H9 (cell line): ENCODE measurements at regions not wholly inside any gene's neighbourhood (a gene's known extent, or its start where the extent isn't known, plus 50 kb on each side); places are given as distances from the start of the nearest gene placed in this dataset.

Source experiments
- DNase-seq: peaks from one replicate; pipeline ENCODE4 v3.0.0-alpha.2; 2017
- H2AFZ ChIP-seq: one replicate; pipeline ENCODE4 v1.6.1; 2013; ENCODE audit warnings: mild to moderate bottlenecking, low read length, control low read depth, moderate library complexity
- H2AK5ac ChIP-seq: 2 replicates; pipeline ENCODE4 v1.6.1; 2013; ENCODE audit warnings: low read length, control low read depth, mixed read lengths; ENCODE audit not compliant: insufficient read length
- H2BK120ac ChIP-seq: one replicate; pipeline ENCODE4 v1.6.1; 2013; ENCODE audit warnings: low read depth, mild to moderate bottlenecking, low read length, control low read depth, inconsistent platforms; ENCODE audit not compliant: poor library complexity, severe bottlenecking
- H2BK12ac ChIP-seq: 2 replicates; pipeline ENCODE4 v1.6.1; 2013; ENCODE audit warnings: low read length, control low read depth, mixed read lengths, low read depth; ENCODE audit not compliant: insufficient read length
- H2BK15ac ChIP-seq: 2 replicates; pipeline ENCODE4 v1.6.1; 2013; ENCODE audit warnings: low read depth, low read length, control low read depth
- H2BK20ac ChIP-seq: one replicate; pipeline ENCODE4 v1.6.1; 2013; ENCODE audit warnings: low read depth, mild to moderate bottlenecking, low read length, control low read depth, inconsistent platforms; ENCODE audit not compliant: poor library complexity, severe bottlenecking
- H2BK5ac ChIP-seq: 2 replicates; pipeline ENCODE4 v1.6.1; 2013; ENCODE audit warnings: low read length, control low read depth, mixed read lengths; ENCODE audit not compliant: insufficient read length
- H3K14ac ChIP-seq: 2 replicates; pipeline ENCODE4 v1.6.1; 2013; ENCODE audit warnings: low read length, control low read depth; ENCODE audit not compliant: insufficient read depth
- H3K18ac ChIP-seq: 2 replicates; pipeline ENCODE4 v1.6.1; 2013; ENCODE audit warnings: low read depth, mild to moderate bottlenecking, mixed read lengths, low read length, control low read depth; ENCODE audit not compliant: insufficient read length
- H3K23ac ChIP-seq: 2 replicates; pipeline ENCODE4 v1.6.1; 2013; ENCODE audit warnings: low read length, control low read depth, mixed read lengths, low read depth; ENCODE audit not compliant: insufficient read length
- H3K23me2 ChIP-seq: 2 replicates; pipeline ENCODE4 v1.6.1; 2013; ENCODE audit warnings: low read depth, mild to moderate bottlenecking, mixed read lengths, low read length, control low read depth; ENCODE audit not compliant: insufficient read length, poor library complexity, severe bottlenecking
- H3K27ac ChIP-seq: 2 replicates; pipeline ENCODE4 v1.5.1; 2013; ENCODE audit warnings: low read length, control low read depth, mixed read lengths, low read depth; ENCODE audit not compliant: insufficient read length
- H3K27me3 ChIP-seq: 2 replicates; pipeline ENCODE4 v1.6.1; 2013; ENCODE audit warnings: low read length, control low read depth, inconsistent platforms; ENCODE audit not compliant: insufficient read depth
- H3K4ac ChIP-seq: 2 replicates; pipeline ENCODE4 v1.6.1; 2013; ENCODE audit warnings: low read depth, mild to moderate bottlenecking, control low read depth, inconsistent platforms, low read length, moderate library complexity
- H3K4me1 ChIP-seq: 2 replicates; pipeline ENCODE4 v1.6.1; 2013; ENCODE audit warnings: low read length, control low read depth, inconsistent platforms; ENCODE audit not compliant: insufficient read depth
- H3K4me2 ChIP-seq: 2 replicates; pipeline ENCODE4 v1.6.1; 2013; ENCODE audit warnings: low read length, control low read depth, mixed read lengths; ENCODE audit not compliant: insufficient read length, insufficient read depth
- H3K56ac ChIP-seq: 2 replicates; pipeline ENCODE4 v1.6.1; 2013; ENCODE audit warnings: low read depth, mild to moderate bottlenecking, mixed read lengths, low read length, control low read depth; ENCODE audit not compliant: insufficient read length
- H3K79me1 ChIP-seq: 2 replicates; pipeline ENCODE4 v1.6.1; 2013; ENCODE audit warnings: low read depth, mild to moderate bottlenecking, moderate library complexity, low read length, control low read depth, inconsistent platforms; ENCODE audit not compliant: insufficient read depth, poor library complexity, severe bottlenecking
- H3K79me2 ChIP-seq: 2 replicates; pipeline ENCODE4 v1.6.1; 2013; ENCODE audit warnings: low read length, control low read depth, inconsistent platforms; ENCODE audit not compliant: insufficient read depth
- H3K9ac ChIP-seq: 2 replicates; pipeline ENCODE4 v1.6.1; 2013; ENCODE audit warnings: low read length, control low read depth, mixed read lengths; ENCODE audit not compliant: insufficient read length; ENCODE audit errors: extremely low read depth
- H3K9me3 ChIP-seq: one replicate; pipeline ENCODE4 v1.6.1; 2013; ENCODE audit warnings: low read depth, low read length, inconsistent platforms; ENCODE audit not compliant: control insufficient read depth
- H3T11ph ChIP-seq: one replicate; pipeline ENCODE4 v1.6.1; 2013; ENCODE audit warnings: mild to moderate bottlenecking, low read length, control low read depth, inconsistent platforms
- H4K20me1 ChIP-seq: one replicate; pipeline ENCODE4 v1.6.1; 2013; ENCODE audit not compliant: control insufficient read depth, insufficient read length, insufficient read depth
- H4K5ac ChIP-seq: 2 replicates; pipeline ENCODE4 v1.6.1; 2013; ENCODE audit warnings: low read depth, mild to moderate bottlenecking, mixed read lengths, low read length, control low read depth; ENCODE audit not compliant: insufficient read length
- H4K8ac ChIP-seq: replicated peaks from 2 replicates; pipeline ENCODE4 v1.6.1; 2013; ENCODE audit warnings: low read length, control low read depth, mixed read lengths, low read depth; ENCODE audit not compliant: insufficient read length
- H4K91ac ChIP-seq: 2 replicates; pipeline ENCODE4 v1.6.1; 2013; ENCODE audit warnings: low read depth, mild to moderate bottlenecking, moderate library complexity, mixed read lengths, low read length, control low read depth; ENCODE audit not compliant: insufficient read length
- H3K27ac Mint-ChIP-seq, 3 experiments: 2 replicates in 2 of 3; 3 replicates in 1 of 3; pipeline ENCODE4 v1.8.0; 2020 to 2021; ENCODE audit warnings: mixed read lengths in 3 of 3, mild to moderate bottlenecking in 1 of 3, moderate library complexity in 1 of 3
- H3K27me3 Mint-ChIP-seq: 2 replicates; pipeline ENCODE4 v1.8.0; 2021; ENCODE audit warnings: low read depth, mild to moderate bottlenecking, moderate library complexity, mixed read lengths
- H3K36me3 Mint-ChIP-seq, 3 experiments: 2 replicates in 2 of 3; 3 replicates in 1 of 3; pipeline ENCODE4 v1.8.0; 2020 to 2021; ENCODE audit warnings: low read depth in 3 of 3, mixed read lengths in 3 of 3; ENCODE audit not compliant: insufficient read depth in 1 of 3
- H3K4me1 Mint-ChIP-seq, 2 experiments: 2 replicates each; pipeline ENCODE4 v1.8.0; 2020; ENCODE audit warnings: mixed read lengths in 2 of 2
- H3K4me3 Mint-ChIP-seq, 2 experiments: 2 replicates in 1 of 2; 3 replicates in 1 of 2; pipeline ENCODE4 v1.8.0; 2020 to 2021; ENCODE audit warnings: mild to moderate bottlenecking in 2 of 2, mixed read lengths in 2 of 2, moderate library complexity in 1 of 2
- H3K9me3 Mint-ChIP-seq, 2 experiments: 2 replicates in 1 of 2; 3 replicates in 1 of 2; pipeline ENCODE4 v1.8.0; 2020; ENCODE audit warnings: mild to moderate bottlenecking in 2 of 2, mixed read lengths in 2 of 2, moderate library complexity in 1 of 2
- WGBS: extraction: QIAGEN DNeasy Blood & Tissue Kit; methylation state at CpG from one replicate; pipeline ENCODE4 v1.1.7; 2013; ENCODE audit warnings: missing lambda C conversion rate, low lambda C conversion rate, mixed read lengths; ENCODE audit not compliant: insufficient read length; ENCODE audit errors: extremely low coverage; 5-methylcytosine and 5-hydroxymethylcytosine counted together
- TF ChIP-seq, protein P1 (sequence below): fragments of 200-600 bp; sonication (generic); conservative IDR thresholded peaks from 3 replicates; pipeline ENCODE4 v1.8.0; 2021; ENCODE audit warnings: antibody characterized with exemption, mild to moderate bottlenecking

DNA sequence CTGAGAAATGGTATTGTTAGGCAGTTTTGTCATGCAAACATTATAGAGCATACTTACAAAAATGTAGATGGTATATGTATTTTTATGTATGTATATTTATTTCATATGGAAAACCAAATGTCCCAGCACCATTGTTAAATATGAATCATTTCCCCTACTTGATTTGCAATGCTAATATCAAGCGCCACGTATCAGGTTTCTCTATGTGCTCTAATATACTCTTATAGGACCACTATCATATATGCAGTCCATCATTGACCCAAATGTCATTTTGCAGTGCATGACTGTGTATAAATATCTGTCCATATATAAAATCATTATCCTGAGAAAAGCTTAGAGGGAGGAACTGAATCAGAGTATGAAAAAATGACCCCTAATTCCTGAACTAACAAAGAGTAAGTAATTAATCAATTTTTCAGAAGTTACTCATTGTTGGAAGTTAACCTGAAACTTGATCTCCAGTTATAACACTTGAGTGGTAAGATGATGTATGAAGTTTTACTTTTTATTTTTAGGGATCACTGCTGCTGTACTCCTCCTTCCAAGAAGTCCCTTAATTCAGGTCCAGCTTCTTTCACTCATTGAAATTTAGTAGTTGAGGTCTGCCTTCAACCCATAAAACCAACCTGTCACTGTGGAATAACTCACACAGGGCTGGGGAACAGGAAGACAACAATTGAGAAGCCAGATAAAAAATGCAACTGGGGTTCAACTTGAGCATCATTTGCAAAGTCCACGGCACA lies 134.8 kb upstream of the LDB2 start:
- Histone ChIP-seq H3K14ac (no peak overlapping the region), H3K79me1 (no peaks in the 10 kb centered on the region), H3K4ac (no peak overlapping the region), H3K4me1 (peaks cover 10% of the 10 kb centered on the region), H2BK20ac (no peak overlapping the region), H3T11ph (no peak overlapping the region), H3K23ac (no peak overlapping the region), H3K56ac (no peak overlapping the region), H2BK12ac (no peak overlapping the region), H3K4me2 (no peak overlapping the region), H3K18ac (no peak overlapping the region), H3K79me2 (no peaks in the 10 kb centered on the region), H2BK15ac (no peak overlapping the region), H2BK120ac (no peak overlapping the region), H3K27ac (no peak overlapping the region), H2AK5ac (no peak overlapping the region), H3K9me3 (no peaks in the 10 kb centered on the region), H4K5ac (no peak overlapping the region), H4K91ac (no peak overlapping the region), H3K9ac (no peak overlapping the region), H3K23me2 (no peaks in the 10 kb centered on the region), H3K27me3 (no peaks in the 10 kb centered on the region), H2BK5ac (no peak overlapping the region), H2AFZ (no peak overlapping the region), H4K20me1 (no peaks in the 10 kb centered on the region), H4K8ac (no peak overlapping the region)
- Mint-ChIP-seq H3K27me3 (peaks cover 8% of the 10 kb centered on the region), H3K4me1 (peaks cover 29 to 44% of the 10 kb centered on the region in 2 experiments), H3K4me3 (no peak overlapping the region), H3K27ac (peak overlapping the region in 1 of 3 experiments; percentile 27; a peak in 2 of 7 replicates), H3K9me3 (peaks cover 2 to 5% of the 10 kb centered on the region in 2 experiments; a peak in 2 of 5 replicates), H3K36me3 (peaks cover 0 to 4% (median 0%) of the 10 kb centered on the region in 3 experiments; a peak in 4 of 7 replicates)
- TF ChIP-seq, protein P1, sequence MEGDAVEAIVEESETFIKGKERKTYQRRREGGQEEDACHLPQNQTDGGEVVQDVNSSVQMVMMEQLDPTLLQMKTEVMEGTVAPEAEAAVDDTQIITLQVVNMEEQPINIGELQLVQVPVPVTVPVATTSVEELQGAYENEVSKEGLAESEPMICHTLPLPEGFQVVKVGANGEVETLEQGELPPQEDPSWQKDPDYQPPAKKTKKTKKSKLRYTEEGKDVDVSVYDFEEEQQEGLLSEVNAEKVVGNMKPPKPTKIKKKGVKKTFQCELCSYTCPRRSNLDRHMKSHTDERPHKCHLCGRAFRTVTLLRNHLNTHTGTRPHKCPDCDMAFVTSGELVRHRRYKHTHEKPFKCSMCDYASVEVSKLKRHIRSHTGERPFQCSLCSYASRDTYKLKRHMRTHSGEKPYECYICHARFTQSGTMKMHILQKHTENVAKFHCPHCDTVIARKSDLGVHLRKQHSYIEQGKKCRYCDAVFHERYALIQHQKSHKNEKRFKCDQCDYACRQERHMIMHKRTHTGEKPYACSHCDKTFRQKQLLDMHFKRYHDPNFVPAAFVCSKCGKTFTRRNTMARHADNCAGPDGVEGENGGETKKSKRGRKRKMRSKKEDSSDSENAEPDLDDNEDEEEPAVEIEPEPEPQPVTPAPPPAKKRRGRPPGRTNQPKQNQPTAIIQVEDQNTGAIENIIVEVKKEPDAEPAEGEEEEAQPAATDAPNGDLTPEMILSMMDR, result no peak
- WGBS, result no CpG with 5 or more reads among the region's 3 CpGs
- no peak for DNase-seq
